ENCODE measurements at regions not wholly inside any gene's neighbourhood (a gene's known extent, or its start where the extent isn't known, plus 50 kb on each side); places are given as distances from the start of the nearest gene placed in this dataset.

DNA sequence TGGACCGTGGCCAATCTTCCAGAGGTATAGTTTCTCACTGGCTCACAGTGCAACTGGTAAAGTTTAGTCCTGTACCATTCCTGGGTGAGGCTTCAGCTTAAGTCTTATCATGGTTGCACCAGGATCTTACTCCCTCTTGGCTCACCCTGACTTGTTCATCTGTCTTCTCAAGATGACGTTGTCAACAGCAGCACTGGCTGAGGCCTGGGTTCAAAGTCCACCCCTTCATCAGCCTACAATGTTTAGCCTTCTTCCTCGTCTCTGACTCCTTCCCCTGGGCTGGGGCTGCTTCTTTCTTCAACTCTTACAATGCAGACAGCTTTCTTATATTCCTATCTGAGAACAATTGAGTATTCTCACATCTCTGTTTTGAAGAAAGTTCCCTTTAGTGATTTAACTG lies 311.1 kb upstream of the CLINT1 start:
- no peak overlapping the region for H3K27ac Mint-ChIP-seq
- H3K4me3 Mint-ChIP-seq = no peak overlapping the region
- Histone ChIP-seq H3K4me3 (ENCODE audit: low read length) (no peak overlapping the region), H3K27me3 (ENCODE audit: control insufficient read depth in 1 of 2, insufficient read depth in 2 of 2, low read length in 2 of 2) (peaks cover 3 to 4% of the 10 kb centered on the region in 2 experiments), H3K27ac (ENCODE audit: low read depth in 1 of 2, low read length in 2 of 2) (no peak overlapping the region), H3K4me1 (ENCODE audit: insufficient read depth, low read length) (no peaks in the 10 kb centered on the region), H3K9me3 (ENCODE audit: control insufficient read depth in 1 of 2, insufficient read depth in 1 of 2, low read length in 2 of 2) (no peaks in the 10 kb centered on the region), H3K36me3 (ENCODE audit: insufficient read depth, low read length) (no peaks in the 10 kb centered on the region)
- no peaks in the 10 kb centered on the region for H3K4me1 Mint-ChIP-seq (ENCODE audit: low read depth)
- ATAC-seq (ENCODE audit: poor library complexity) (no peak), DNase-seq (no peak)
- ChIA-PET CTCF (no interaction called here), POLR2A (no interaction called here)
- intact Hi-C loops (cut with DNase I, micrococcal nuclease) = no loop called here
- no peaks in the 10 kb centered on the region for H3K9me3 Mint-ChIP-seq
- peaks cover 13% of the 10 kb centered on the region for H3K27me3 Mint-ChIP-seq
- H3K36me3 Mint-ChIP-seq (ENCODE audit: low read depth) = no peaks in the 10 kb centered on the region
- no peak for TF ChIP-seq CTCF (IDR thresholded peaks at IDR 0.05)

- no peaks in the 10 kb centered on the region for H3K4me1 ChIP-seq (ENCODE audit: insufficient read depth, low read length)
- intact Hi-C loops (cut with DNase I, micrococcal nuclease) = no loop called here
- TF ChIP-seq CTCF (IDR thresholded peaks at IDR 0.05) = no peak
- H3K27ac ChIP-seq (ENCODE audit: low read depth in 1 of 2, low read length in 2 of 2) = no peak overlapping the region
- no peak overlapping the region for H3K4me3 ChIP-seq (ENCODE audit: low read length)
- Mint-ChIP-seq H3K9me3 (no peaks in the 10 kb centered on the region), H3K4me3 (no peak overlapping the region), H3K4me1 (ENCODE audit: low read depth) (no peaks in the 10 kb centered on the region), H3K27me3 (peaks cover 21% of the 10 kb centered on the region), H3K27ac (no peak overlapping the region), H3K36me3 (ENCODE audit: low read depth) (no peaks in the 10 kb centered on the region)
- CTCF ChIA-PET = no interaction called here
- H3K27me3 ChIP-seq (ENCODE audit: control insufficient read depth in 1 of 2, insufficient read depth in 2 of 2, low read length in 2 of 2) = peaks cover 3 to 4% of the 10 kb centered on the region in 2 experiments
- no peak for DNase-seq
- POLR2A ChIA-PET = no interaction called here
- no peaks in the 10 kb centered on the region for H3K36me3 ChIP-seq (ENCODE audit: insufficient read depth, low read length)
- no peak for ATAC-seq (ENCODE audit: poor library complexity)
- H3K9me3 ChIP-seq (ENCODE audit: control insufficient read depth in 1 of 2, insufficient read depth in 1 of 2, low read length in 2 of 2) = no peaks in the 10 kb centered on the region
These were observed 307.5 kb upstream of the CLINT1 start for GRCh38 chr5:158166424-158166823.

DNA sequence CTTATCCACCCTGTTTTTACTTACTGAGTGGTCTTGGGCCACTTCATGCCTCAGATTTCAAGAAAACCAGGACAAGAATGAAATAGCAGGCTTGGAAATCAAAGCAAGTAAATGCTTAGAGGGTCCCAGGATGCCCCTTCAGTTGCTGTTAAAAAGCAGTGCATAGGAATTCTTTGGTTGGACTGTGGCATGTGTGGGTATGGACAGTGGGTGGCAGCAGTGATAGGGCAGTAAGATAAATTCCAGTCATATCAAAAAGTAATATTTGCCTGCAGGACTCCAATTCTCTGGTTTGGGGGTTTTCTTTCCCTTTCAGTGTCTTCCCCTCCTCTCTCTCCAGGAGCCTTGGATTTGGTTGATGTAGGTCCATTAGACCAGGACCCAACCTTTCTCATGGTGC lies 306.7 kb upstream of the CLINT1 start:
- ChIA-PET CTCF (no interaction called here), POLR2A (no interaction called here)
- Histone ChIP-seq H3K36me3 (ENCODE audit: insufficient read depth, low read length) (no peaks in the 10 kb centered on the region), H3K27me3 (ENCODE audit: control insufficient read depth in 1 of 2, insufficient read depth in 2 of 2, low read length in 2 of 2) (peaks cover 3 to 4% of the 10 kb centered on the region in 2 experiments), H3K4me1 (ENCODE audit: insufficient read depth, low read length) (no peaks in the 10 kb centered on the region), H3K4me3 (ENCODE audit: low read length) (no peak overlapping the region), H3K27ac (ENCODE audit: low read depth in 1 of 2, low read length in 2 of 2) (no peak overlapping the region), H3K9me3 (ENCODE audit: control insufficient read depth in 1 of 2, insufficient read depth in 1 of 2, low read length in 2 of 2) (no peaks in the 10 kb centered on the region)
- Mint-ChIP-seq H3K36me3 (ENCODE audit: low read depth) (no peaks in the 10 kb centered on the region), H3K4me3 (no peak overlapping the region), H3K4me1 (ENCODE audit: low read depth) (no peaks in the 10 kb centered on the region), H3K9me3 (no peaks in the 10 kb centered on the region), H3K27me3 (peaks cover 21% of the 10 kb centered on the region), H3K27ac (no peak overlapping the region)
- ATAC-seq (ENCODE audit: poor library complexity) (no peak), DNase-seq (no peak)
- intact Hi-C loops (cut with DNase I, micrococcal nuclease) = no loop called here
- no peak for TF ChIP-seq CTCF (IDR thresholded peaks at IDR 0.05)

Measured in CD4-positive, alpha-beta T cell (primary cell).